ENCODE measurements at regions not wholly inside any gene's neighbourhood (a gene's known extent, or its start where the extent isn't known, plus 50 kb on each side); places are given as distances from the start of the nearest gene placed in this dataset.

DNA sequence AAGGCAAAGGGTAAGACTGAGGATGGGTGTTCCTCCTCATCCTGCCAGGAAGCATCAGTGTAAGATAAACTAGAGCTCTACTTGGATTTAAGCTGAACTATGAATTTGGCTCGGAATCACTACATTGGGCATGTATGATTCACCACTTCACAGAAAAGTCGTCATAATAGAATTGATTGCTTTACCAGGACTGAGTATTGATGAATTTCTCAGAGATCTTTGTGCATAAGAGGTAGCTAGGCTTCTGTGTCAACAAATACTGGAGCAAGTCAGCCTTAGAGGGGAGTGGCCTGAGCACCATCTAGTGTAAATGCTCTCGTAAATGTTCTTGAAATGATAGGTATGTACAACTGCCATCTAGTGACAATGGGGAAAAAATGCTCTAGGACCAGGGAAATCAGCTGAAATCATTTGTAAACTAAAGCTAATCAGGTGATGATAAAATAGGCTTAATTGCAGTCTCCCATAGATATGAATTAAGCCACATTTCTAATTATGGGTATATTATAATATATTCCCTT lies 309.5 kb upstream of the FMR1 start:
- Mint-ChIP-seq H3K9me3 (no peaks in the 10 kb centered on the region), H3K27ac (no peak overlapping the region), H3K4me3 (no peak overlapping the region), H3K4me1 (no peaks in the 10 kb centered on the region), H3K36me3 (no peaks in the 10 kb centered on the region), H3K27me3 (no peaks in the 10 kb centered on the region)
- POLR2A ChIA-PET = no interaction called here
- DNase-seq (no peak), ATAC-seq (ENCODE audit: low read depth) (no peak)

DNA sequence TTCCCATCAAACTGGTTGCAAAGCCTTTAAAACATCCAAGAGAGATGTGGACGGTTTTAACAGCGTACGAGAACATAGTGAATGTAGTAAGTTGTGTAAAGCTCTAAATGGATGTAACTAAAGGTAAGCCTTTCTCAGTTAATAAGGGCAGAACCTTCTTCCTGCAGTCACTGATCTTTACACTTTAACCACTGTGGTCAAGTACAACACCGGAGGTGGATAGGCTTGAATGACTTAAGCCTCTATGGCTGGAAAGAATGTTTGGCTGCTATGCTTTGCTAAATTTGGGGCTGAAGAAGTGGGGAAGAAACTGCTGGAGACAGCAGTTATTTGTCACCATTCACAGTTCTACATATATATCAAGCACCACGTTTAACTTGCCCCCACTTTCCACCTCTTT lies 285.1 kb upstream of the FMR1 start:
- DNase-seq (no peak), ATAC-seq (ENCODE audit: low read depth) (no peak)
- H3K4me1 Mint-ChIP-seq = no peaks in the 10 kb centered on the region
- H3K36me3 Mint-ChIP-seq = no peaks in the 10 kb centered on the region
- H3K27ac Mint-ChIP-seq = no peak overlapping the region
- POLR2A ChIA-PET = no interaction called here
- no peaks in the 10 kb centered on the region for H3K9me3 Mint-ChIP-seq
- H3K4me3 Mint-ChIP-seq = no peak overlapping the region
- peaks cover 2% of the 10 kb centered on the region for H3K27me3 Mint-ChIP-seq

DNA sequence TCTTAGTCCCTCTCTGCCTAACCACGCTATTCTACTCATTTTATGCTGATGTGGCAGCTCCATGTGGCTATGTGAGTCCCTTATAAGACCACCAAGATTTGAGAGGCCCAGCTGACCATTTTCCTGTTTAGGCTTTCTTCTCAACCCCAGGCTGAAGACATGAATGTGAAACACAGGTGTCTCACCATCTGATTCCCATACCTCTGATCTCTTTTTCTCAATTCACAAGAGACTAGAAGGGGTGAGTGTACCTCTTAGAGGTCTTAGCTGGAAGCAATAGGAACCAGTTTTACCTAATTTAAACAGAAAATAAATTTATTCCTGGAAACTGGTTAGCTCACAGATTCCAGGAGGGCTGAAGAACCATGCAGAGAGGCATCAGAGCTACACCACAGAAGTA lies 276.5 kb upstream of the FMR1 start:
- DNase-seq (no peak), ATAC-seq (ENCODE audit: low read depth) (no peak)
- POLR2A ChIA-PET = no interaction called here
- Mint-ChIP-seq H3K27ac (no peak overlapping the region), H3K9me3 (no peaks in the 10 kb centered on the region), H3K4me3 (no peak overlapping the region), H3K36me3 (no peaks in the 10 kb centered on the region), H3K27me3 (no peaks in the 10 kb centered on the region), H3K4me1 (peaks cover 1% of the 10 kb centered on the region)

GRCh38 chrX:147637190-147637589 lies 274.5 kb upstream of the FMR1 start:
- no peaks in the 10 kb centered on the region for H3K36me3 Mint-ChIP-seq
- POLR2A ChIA-PET = no interaction called here
- H3K9me3 Mint-ChIP-seq = no peaks in the 10 kb centered on the region
- DNase-seq (no peak), ATAC-seq (ENCODE audit: low read depth) (no peak)
- no peak overlapping the region for H3K27ac Mint-ChIP-seq
- H3K4me3 Mint-ChIP-seq = no peak overlapping the region
- H3K4me1 Mint-ChIP-seq = peaks cover 1% of the 10 kb centered on the region
- H3K27me3 Mint-ChIP-seq = no peaks in the 10 kb centered on the region

DNA sequence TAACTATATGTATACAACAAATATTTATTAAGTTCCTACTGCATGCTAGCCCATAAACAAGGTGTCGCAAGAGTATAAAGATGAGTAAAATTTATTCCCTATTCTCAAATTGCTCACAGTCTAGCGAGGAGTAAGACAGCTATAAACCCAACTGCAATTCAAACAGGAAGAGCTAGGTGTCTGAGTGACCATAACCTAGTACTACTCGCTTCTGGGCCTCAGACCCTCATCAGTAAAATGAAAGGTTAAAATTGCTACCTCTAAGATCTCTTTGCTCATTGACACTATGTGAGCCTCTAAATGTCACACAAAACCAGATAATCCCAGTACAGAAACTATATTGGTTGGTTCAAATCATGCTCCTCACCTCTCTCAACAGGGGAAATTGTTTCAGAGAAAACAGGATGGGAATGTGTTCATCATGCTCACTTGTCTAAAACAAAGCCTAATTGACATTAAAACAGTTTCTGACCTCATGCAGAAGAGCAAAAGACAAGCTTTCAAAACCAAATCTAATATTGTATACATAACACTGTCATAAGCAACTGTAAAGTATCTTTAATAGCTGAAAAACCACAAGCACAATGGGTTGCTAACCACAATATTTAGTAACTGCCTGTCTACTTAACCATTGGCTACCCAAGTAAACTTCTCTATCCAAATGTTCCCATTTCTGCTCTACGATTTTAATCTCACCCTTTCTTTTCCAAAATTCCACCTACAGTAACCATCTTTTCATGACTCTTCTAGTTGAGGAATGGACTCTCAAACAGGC lies 264.6 kb upstream of the FMR1 start:
- POLR2A ChIA-PET = no interaction called here
- H3K27ac Mint-ChIP-seq = no peak overlapping the region
- ATAC-seq (ENCODE audit: low read depth) = no peak

GRCh38 chrX:147675819-147676218 lies 235.9 kb upstream of the FMR1 start:
- H3K4me1 Mint-ChIP-seq = no peaks in the 10 kb centered on the region
- H3K27ac Mint-ChIP-seq = no peak overlapping the region
- H3K9me3 Mint-ChIP-seq = no peaks in the 10 kb centered on the region

More for the DNA sequence above, 264.6 kb upstream of the FMR1 start:
- Mint-ChIP-seq H3K4me1 (no peaks in the 10 kb centered on the region), H3K9me3 (peaks cover 1% of the 10 kb centered on the region), H3K27me3 (no peaks in the 10 kb centered on the region), H3K4me3 (no peak overlapping the region), H3K36me3 (no peaks in the 10 kb centered on the region)
- no peak for DNase-seq

DNA sequence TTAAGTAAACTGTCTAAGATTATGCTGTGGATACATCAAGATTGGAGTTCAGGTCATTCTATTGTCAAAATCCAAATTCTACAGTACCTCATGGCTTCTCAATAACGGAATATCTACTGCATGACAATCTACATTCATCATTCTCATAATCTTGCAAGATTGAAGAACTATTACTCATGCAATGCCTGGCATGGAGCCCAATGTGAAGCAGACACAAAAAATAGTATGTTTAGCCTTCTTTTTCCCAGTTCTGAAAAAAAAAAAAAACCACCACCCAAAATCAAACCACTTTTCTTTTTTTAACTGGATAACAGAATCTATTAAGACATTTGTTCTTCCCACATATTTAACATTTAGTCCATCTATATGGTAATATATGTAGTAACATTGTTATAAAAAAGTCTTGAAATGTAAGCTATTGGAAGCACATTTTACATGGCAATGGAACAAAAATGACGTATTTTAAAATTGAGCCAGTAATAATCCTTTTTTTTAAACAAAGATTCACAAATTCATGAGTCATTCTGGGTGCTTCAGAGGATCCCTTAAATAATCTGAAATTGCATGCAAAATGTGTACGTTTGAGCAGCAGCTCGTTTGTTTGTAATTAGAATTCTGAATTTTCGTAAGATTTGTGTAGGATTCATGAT lies 232.2 kb upstream of the FMR1 start:
- Mint-ChIP-seq H3K4me3 (no peak overlapping the region), H3K4me1 (no peaks in the 10 kb centered on the region), H3K9me3 (no peaks in the 10 kb centered on the region), H3K36me3 (no peaks in the 10 kb centered on the region), H3K27me3 (no peaks in the 10 kb centered on the region), H3K27ac (no peak overlapping the region)
- ATAC-seq (ENCODE audit: low read depth) = no peak
- POLR2A ChIA-PET = no interaction called here
- DNase-seq = no peak

More at GRCh38 chrX:147675819-147676218, 235.9 kb upstream of the FMR1 start:
- Mint-ChIP-seq H3K4me3 (no peak overlapping the region), H3K27me3 (no peaks in the 10 kb centered on the region), H3K36me3 (no peaks in the 10 kb centered on the region)
- ATAC-seq (ENCODE audit: low read depth) (no peak), DNase-seq (no peak)
- POLR2A ChIA-PET = no interaction called here

DNA sequence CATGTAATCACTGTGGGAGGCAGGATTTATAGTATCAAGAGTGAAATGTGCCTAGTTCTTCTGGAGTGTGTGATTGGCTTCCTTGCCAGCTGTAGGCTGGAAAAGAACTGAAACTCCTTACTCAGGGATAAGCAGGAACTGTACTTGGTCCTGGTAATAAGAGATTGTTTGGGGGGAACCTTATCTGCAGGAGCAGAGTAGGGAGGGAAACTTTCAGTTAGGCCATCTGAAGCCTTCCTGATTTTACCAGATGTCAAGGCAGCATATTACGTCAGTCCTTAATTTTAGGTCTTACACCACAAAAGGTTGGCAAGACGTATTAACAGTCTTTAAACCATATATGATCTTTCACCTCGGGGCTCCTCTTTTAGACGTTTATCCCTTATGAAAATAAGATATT lies 231.5 kb upstream of the FMR1 start:
- no peak overlapping the region for H3K27ac Mint-ChIP-seq
- DNase-seq = no peak
- H3K9me3 Mint-ChIP-seq = no peaks in the 10 kb centered on the region
- no peaks in the 10 kb centered on the region for H3K27me3 Mint-ChIP-seq
- H3K4me3 Mint-ChIP-seq = no peak overlapping the region
- no peaks in the 10 kb centered on the region for H3K36me3 Mint-ChIP-seq
- POLR2A ChIA-PET = no interaction called here
- no peaks in the 10 kb centered on the region for H3K4me1 Mint-ChIP-seq
- no peak for ATAC-seq (ENCODE audit: low read depth)

DNA sequence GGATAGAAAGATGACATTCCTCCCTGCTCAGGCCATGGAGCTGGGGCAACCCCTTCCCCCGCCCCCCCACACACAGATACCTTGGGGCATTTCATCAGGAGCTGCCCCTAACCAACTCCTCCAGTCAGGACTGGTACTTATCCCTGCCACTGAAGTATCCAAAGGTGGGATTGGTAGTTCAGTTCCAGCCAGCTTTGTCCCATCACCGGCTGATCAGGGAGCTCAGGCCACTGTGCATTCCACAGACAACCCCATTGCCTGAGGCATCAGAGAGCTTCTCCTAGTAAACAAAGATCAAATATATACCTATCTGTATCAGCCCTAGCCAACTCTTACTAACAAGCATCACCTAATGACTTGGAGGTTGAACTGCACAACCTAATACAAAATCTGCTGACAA lies 218.2 kb upstream of the FMR1 start:
- no peaks in the 10 kb centered on the region for H3K9me3 Mint-ChIP-seq
- ATAC-seq (ENCODE audit: low read depth) = no peak
- POLR2A ChIA-PET = no interaction called here

GRCh38 chrX:147699061-147699460 lies 212.7 kb upstream of the FMR1 start:
- POLR2A ChIA-PET = no interaction called here
- Mint-ChIP-seq H3K4me3 (no peak overlapping the region), H3K9me3 (no peaks in the 10 kb centered on the region), H3K27me3 (no peaks in the 10 kb centered on the region), H3K4me1 (no peaks in the 10 kb centered on the region), H3K36me3 (no peaks in the 10 kb centered on the region), H3K27ac (no peak overlapping the region)
- no peak for DNase-seq
- no peak for ATAC-seq (ENCODE audit: low read depth)

More for the DNA sequence above, 218.2 kb upstream of the FMR1 start:
- H3K36me3 Mint-ChIP-seq = no peaks in the 10 kb centered on the region
- H3K27ac Mint-ChIP-seq = no peak overlapping the region
- no peaks in the 10 kb centered on the region for H3K27me3 Mint-ChIP-seq
- no peak for DNase-seq
- H3K4me3 Mint-ChIP-seq = no peak overlapping the region
- H3K4me1 Mint-ChIP-seq = no peaks in the 10 kb centered on the region

DNA sequence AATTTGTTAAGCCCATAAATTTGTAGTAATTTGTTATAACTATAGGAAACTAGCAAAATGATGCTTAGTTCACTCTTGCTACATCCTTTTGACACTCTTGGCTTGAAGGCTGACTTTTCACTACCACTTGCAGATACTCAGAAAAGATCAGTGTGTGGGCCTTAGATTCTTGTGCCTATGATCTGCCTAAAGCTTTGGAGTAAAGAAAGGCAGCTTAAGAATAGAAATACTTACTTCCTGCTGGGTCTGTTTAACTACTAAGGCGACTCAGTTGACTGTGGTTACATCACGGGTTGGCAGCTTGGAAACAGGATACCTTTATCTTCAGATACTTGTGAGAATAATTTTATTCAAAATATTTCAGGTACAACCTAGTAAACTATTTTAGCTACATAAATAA lies 201.4 kb upstream of the FMR1 start:
- no peaks in the 10 kb centered on the region for H3K27me3 Mint-ChIP-seq
- no peaks in the 10 kb centered on the region for H3K4me1 Mint-ChIP-seq
- DNase-seq = no peak
- no peaks in the 10 kb centered on the region for H3K36me3 Mint-ChIP-seq
- ATAC-seq (ENCODE audit: low read depth) = no peak
- no peak overlapping the region for H3K27ac Mint-ChIP-seq
- no peaks in the 10 kb centered on the region for H3K9me3 Mint-ChIP-seq
- POLR2A ChIA-PET = no interaction called here
- no peak overlapping the region for H3K4me3 Mint-ChIP-seq

DNA sequence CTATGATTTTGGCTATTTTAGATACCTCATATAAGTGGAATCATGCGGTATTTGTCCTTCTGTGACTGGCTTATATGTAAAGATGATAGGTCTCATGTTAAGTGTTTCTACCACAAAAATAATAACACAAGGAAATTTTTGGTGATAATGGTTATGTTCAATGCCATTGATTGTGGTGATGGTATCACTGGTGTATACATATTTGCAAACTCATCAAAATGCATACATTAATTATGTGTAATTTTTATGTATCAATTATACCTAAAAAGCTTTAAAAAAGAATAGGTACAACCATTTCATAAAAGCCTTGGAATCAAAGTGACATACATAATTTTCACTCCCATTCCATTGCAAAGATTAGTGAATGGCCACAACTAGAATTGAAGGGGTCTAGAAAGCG lies 178.3 kb upstream of the FMR1 start:
- no peak for DNase-seq
- POLR2A ChIA-PET = no interaction called here
- Mint-ChIP-seq H3K27ac (no peak overlapping the region), H3K9me3 (no peaks in the 10 kb centered on the region), H3K27me3 (no peaks in the 10 kb centered on the region), H3K4me3 (no peak overlapping the region), H3K4me1 (peaks cover 10% of the 10 kb centered on the region), H3K36me3 (no peaks in the 10 kb centered on the region)
- ATAC-seq (ENCODE audit: low read depth) = no peak

DNA sequence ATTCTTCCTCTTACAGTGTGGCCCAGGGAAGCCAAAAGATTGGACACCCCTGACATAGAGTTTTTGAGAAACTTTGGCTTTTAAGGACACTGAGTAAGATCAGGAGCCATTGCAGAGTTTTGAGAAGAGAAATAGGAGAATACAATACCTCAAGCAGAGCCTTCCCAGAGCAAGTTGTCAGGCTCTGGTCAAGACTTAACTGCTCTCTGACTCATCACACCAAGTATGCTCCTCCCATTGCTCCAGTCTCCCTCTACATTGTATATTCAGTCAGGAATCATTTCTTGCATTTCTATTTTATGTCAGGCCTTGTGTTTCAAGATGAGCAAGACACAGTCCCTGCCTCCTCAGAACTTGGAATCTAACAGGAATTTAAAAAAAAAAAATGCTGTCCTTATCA lies 176.4 kb upstream of the FMR1 start:
- Mint-ChIP-seq H3K36me3 (no peaks in the 10 kb centered on the region), H3K27ac (no peak overlapping the region), H3K9me3 (no peaks in the 10 kb centered on the region), H3K27me3 (no peaks in the 10 kb centered on the region), H3K4me1 (peaks cover 19% of the 10 kb centered on the region), H3K4me3 (no peak overlapping the region)
- ATAC-seq (ENCODE audit: low read depth) (no peak), DNase-seq (no peak)
- POLR2A ChIA-PET = no interaction called here

DNA sequence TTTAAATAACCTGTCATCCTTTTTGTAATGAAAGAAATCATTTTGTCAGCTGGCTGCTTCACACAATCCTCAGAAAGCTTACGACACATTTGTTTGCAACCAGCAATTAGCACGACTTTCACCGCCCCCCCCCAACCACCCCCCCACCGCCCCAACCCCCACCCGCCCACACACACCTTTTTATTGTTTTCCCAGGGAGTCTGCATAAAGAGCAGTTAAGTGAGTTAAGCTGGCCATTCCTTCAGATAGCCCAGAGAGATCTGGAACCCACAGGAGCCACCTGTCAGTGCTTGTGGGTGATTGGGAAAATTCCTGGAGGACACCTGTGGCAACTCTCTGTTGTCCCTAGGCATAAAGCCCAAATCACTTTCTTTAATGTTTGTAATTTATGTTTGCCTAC lies 175.7 kb upstream of the FMR1 start:
- POLR2A ChIA-PET = no interaction called here
- ATAC-seq (ENCODE audit: low read depth) = no peak
- H3K36me3 Mint-ChIP-seq = no peaks in the 10 kb centered on the region
- no peak for DNase-seq
- H3K4me1 Mint-ChIP-seq = peaks cover 24% of the 10 kb centered on the region
- H3K9me3 Mint-ChIP-seq = no peaks in the 10 kb centered on the region
- no peak overlapping the region for H3K27ac Mint-ChIP-seq
- no peak overlapping the region for H3K4me3 Mint-ChIP-seq
- H3K27me3 Mint-ChIP-seq = no peaks in the 10 kb centered on the region
